NT2/D1 (cell line): ENCODE measurements at regions not wholly inside any gene's neighbourhood (a gene's known extent, or its start where the extent isn't known, plus 50 kb on each side); places are given as distances from the start of the nearest gene placed in this dataset.

Experiments used
- DNase-seq: peaks from one replicate; pipeline ENCODE4 v3.0.0-alpha.2; 2011; ENCODE audit warnings: low read depth, low spot score
- H3K27me3 ChIP-seq: 2 replicates; pipeline ENCODE4 v1.6.0; 2011; ENCODE audit warnings: mild to moderate bottlenecking; ENCODE audit not compliant: insufficient read length, insufficient read depth
- H3K36me3 ChIP-seq: 2 replicates; pipeline ENCODE4 v1.6.1; 2011; ENCODE audit warnings: mild to moderate bottlenecking, low read length, mixed read lengths; ENCODE audit not compliant: insufficient read depth, insufficient read length
- H3K4me1 ChIP-seq: 2 replicates; pipeline ENCODE4 v1.5.1; 2011; ENCODE audit not compliant: insufficient read depth, insufficient read length
- H3K4me3 ChIP-seq: 2 replicates; pipeline ENCODE4 v1.5.1; 2011; ENCODE audit warnings: low read depth; ENCODE audit not compliant: insufficient read length
- H3K9ac ChIP-seq: 2 replicates; pipeline ENCODE4 v1.6.0; 2011; ENCODE audit warnings: low read depth; ENCODE audit not compliant: insufficient read length
- H3K9me3 ChIP-seq: 2 replicates; pipeline ENCODE4 v1.5.1; 2011; ENCODE audit warnings: mild to moderate bottlenecking, low read length; ENCODE audit not compliant: insufficient read depth
- SUZ12 ChIP-seq: IDR thresholded peaks from 2 replicates; pipeline ENCODE4 v1.6.1; 2011; ENCODE audit not compliant: insufficient read length, insufficient read depth; ENCODE audit errors: extremely low read depth
- YY1 ChIP-seq: IDR thresholded peaks from 2 replicates; pipeline ENCODE4 v1.6.1; 2011; ENCODE audit not compliant: insufficient read length, insufficient read depth
- ZNF274 ChIP-seq: IDR thresholded peaks from 2 replicates; pipeline ENCODE4 v1.6.1; 2011; ENCODE audit warnings: mild to moderate bottlenecking, low read depth, low read length

GRCh38 chr1:8255712-8256111 is 62.2 kb upstream of the SLC45A1 start:
- Histone ChIP-seq H3K4me3 (no peak overlapping the region), H3K4me1 (peaks cover 2% of the 10 kb centered on the region), H3K9me3 (no peaks in the 10 kb centered on the region), H3K9ac (no peak overlapping the region), H3K36me3 (no peaks in the 10 kb centered on the region), H3K27me3 (no peaks in the 10 kb centered on the region)
- TF ChIP-seq YY1 = no peak
- no peak for TF ChIP-seq ZNF274
- no peak for TF ChIP-seq SUZ12
- DNase-seq = no peak

- no peaks in the 10 kb centered on the region for H3K36me3 ChIP-seq
- TF ChIP-seq SUZ12 (no peak), YY1 (no peak), ZNF274 (no peak)
- no peaks in the 10 kb centered on the region for H3K27me3 ChIP-seq
- H3K9ac ChIP-seq = no peak overlapping the region
- H3K4me1 ChIP-seq = no peaks in the 10 kb centered on the region
- no peak for DNase-seq
- H3K4me3 ChIP-seq = no peak overlapping the region
- H3K9me3 ChIP-seq = no peaks in the 10 kb centered on the region
These were observed 65.5 kb upstream of the SLC45A1 start for GRCh38 chr1:8252266-8252951.

GRCh38 chr1:8251635-8252034 is 66.3 kb upstream of the SLC45A1 start:
- TF ChIP-seq YY1 = no peak
- TF ChIP-seq ZNF274 = no peak
- TF ChIP-seq SUZ12 = no peak
- Histone ChIP-seq H3K4me3 (no peak overlapping the region), H3K36me3 (no peaks in the 10 kb centered on the region), H3K27me3 (no peaks in the 10 kb centered on the region), H3K9me3 (no peaks in the 10 kb centered on the region), H3K9ac (no peak overlapping the region), H3K4me1 (no peaks in the 10 kb centered on the region)
- no peak for DNase-seq

- DNase-seq = no peak
- Histone ChIP-seq H3K36me3 (no peaks in the 10 kb centered on the region), H3K9ac (no peak overlapping the region), H3K9me3 (no peaks in the 10 kb centered on the region), H3K4me1 (no peaks in the 10 kb centered on the region), H3K27me3 (no peaks in the 10 kb centered on the region), H3K4me3 (no peak overlapping the region)
- TF ChIP-seq ZNF274 = no peak
- no peak for TF ChIP-seq SUZ12
- TF ChIP-seq YY1 = no peak
These were observed 68.1 kb upstream of the SLC45A1 start for GRCh38 chr1:8249838-8250237.

GRCh38 chr1:8247811-8248436 is 70.0 kb upstream of the SLC45A1 start:
- no peaks in the 10 kb centered on the region for H3K36me3 ChIP-seq
- H3K4me1 ChIP-seq = no peaks in the 10 kb centered on the region
- no peaks in the 10 kb centered on the region for H3K9me3 ChIP-seq
- DNase-seq = no peak
- H3K4me3 ChIP-seq = no peak overlapping the region
- no peaks in the 10 kb centered on the region for H3K27me3 ChIP-seq
- no peak for TF ChIP-seq SUZ12
- TF ChIP-seq YY1 = no peak
- no peak for TF ChIP-seq ZNF274
- H3K9ac ChIP-seq = no peak overlapping the region

GRCh38 chr1:8244304-8244703 is 73.6 kb upstream of the SLC45A1 start:
- no peaks in the 10 kb centered on the region for H3K27me3 ChIP-seq
- H3K9me3 ChIP-seq = no peaks in the 10 kb centered on the region
- H3K4me1 ChIP-seq = no peaks in the 10 kb centered on the region
- no peak for TF ChIP-seq ZNF274
- H3K4me3 ChIP-seq = no peak overlapping the region
- DNase-seq = no peak
- H3K36me3 ChIP-seq = no peaks in the 10 kb centered on the region
- no peak overlapping the region for H3K9ac ChIP-seq

- H3K9ac ChIP-seq = no peak overlapping the region
- no peaks in the 10 kb centered on the region for H3K36me3 ChIP-seq
- no peak for DNase-seq
- no peaks in the 10 kb centered on the region for H3K4me1 ChIP-seq
- TF ChIP-seq SUZ12 (no peak), YY1 (no peak), ZNF274 (no peak)
- no peaks in the 10 kb centered on the region for H3K27me3 ChIP-seq
- no peak overlapping the region for H3K4me3 ChIP-seq
- H3K9me3 ChIP-seq = no peaks in the 10 kb centered on the region
These were observed 75.4 kb upstream of the SLC45A1 start for GRCh38 chr1:8242498-8242897.
